ENCODE measurements at regions not wholly inside any gene's neighbourhood (a gene's known extent, or its start where the extent isn't known, plus 50 kb on each side); places are given as distances from the start of the nearest gene placed in this dataset.

- ChIA-PET CTCF (no interaction called here), POLR2A (no interaction called here)
- TF ChIP-seq CTCF (IDR thresholded peaks at IDR 0.05; ENCODE audit: control extremely low read depth, extremely low read depth, low read depth, missing control alignments): no peak
- no peak for DNase-seq (ENCODE audit: extremely low spot score)
These were observed 197.5 kb upstream of the SERP2 start for GRCh38 chr13:44176173-44176572.

- POLR2A ChIA-PET: no interaction called here
These were observed 192.6 kb upstream of the SERP2 start for GRCh38 chr13:44180876-44181536.

GRCh38 chr13:44181931-44182330 is 191.7 kb upstream of the SERP2 start:
- ChIA-PET POLR2A (no interaction called here), CTCF (no interaction called here)
- TF ChIP-seq CTCF (IDR thresholded peaks at IDR 0.05; ENCODE audit: control extremely low read depth, extremely low read depth, low read depth, missing control alignments): no peak
- no peak for DNase-seq (ENCODE audit: extremely low spot score)

More at GRCh38 chr13:44180876-44181536, 192.6 kb upstream of the SERP2 start:
- no peak for DNase-seq (ENCODE audit: extremely low spot score)
- CTCF ChIA-PET: no interaction called here
- no peak for TF ChIP-seq CTCF (IDR thresholded peaks at IDR 0.05; ENCODE audit: control extremely low read depth, extremely low read depth, low read depth, missing control alignments)

GRCh38 chr13:44184740-44185139 is 188.9 kb upstream of the SERP2 start:
- POLR2A ChIA-PET: no interaction called here
- DNase-seq (ENCODE audit: extremely low spot score): no peak
- TF ChIP-seq CTCF (IDR thresholded peaks at IDR 0.05; ENCODE audit: control extremely low read depth, extremely low read depth, low read depth, missing control alignments): no peak
- CTCF ChIA-PET: no interaction called here

GRCh38 chr13:44188257-44188656 is 185.4 kb upstream of the SERP2 start:
- POLR2A ChIA-PET: no interaction called here
- CTCF ChIA-PET: no interaction called here
- DNase-seq (ENCODE audit: extremely low spot score): no peak
- no peak for TF ChIP-seq CTCF (IDR thresholded peaks at IDR 0.05; ENCODE audit: control extremely low read depth, extremely low read depth, low read depth, missing control alignments)

- ChIA-PET CTCF (no interaction called here), POLR2A (no interaction called here)
- no peak for TF ChIP-seq CTCF (IDR thresholded peaks at IDR 0.05; ENCODE audit: control extremely low read depth, extremely low read depth, low read depth, missing control alignments)
- no peak for DNase-seq (ENCODE audit: extremely low spot score)
These were observed 184.5 kb upstream of the SERP2 start for GRCh38 chr13:44189085-44189484.

Data from GM10248 (cell line).